Chondrocyte (in vitro differentiated cells): ENCODE measurements at regions not wholly inside any gene's neighbourhood (a gene's known extent, or its start where the extent isn't known, plus 50 kb on each side); places are given as distances from the start of the nearest gene placed in this dataset.

Experiments
- DNase-seq: peaks from one replicate; pipeline ENCODE4 v3.0.0; 2021; ENCODE audit warnings: mixed read lengths, low spot score
- H3K27ac Mint-ChIP-seq: one replicate; pipeline ENCODE4 v1.8.0; 2021; ENCODE audit warnings: mild to moderate bottlenecking, moderate library complexity, mixed read lengths; ENCODE audit not compliant: unreplicated experiment
- H3K27me3 Mint-ChIP-seq: 2 replicates; pipeline ENCODE4 v1.8.0; 2021; ENCODE audit warnings: low read depth, mixed read lengths
- H3K36me3 Mint-ChIP-seq: 2 replicates; pipeline ENCODE4 v1.8.0; 2021; ENCODE audit warnings: low read depth, mixed read lengths
- H3K4me1 Mint-ChIP-seq: 2 replicates; pipeline ENCODE4 v1.8.0; 2021; ENCODE audit warnings: low read depth, mild to moderate bottlenecking, mixed read lengths
- H3K4me3 Mint-ChIP-seq: one replicate; pipeline ENCODE4 v1.8.0; 2021; ENCODE audit warnings: mild to moderate bottlenecking, moderate library complexity, mixed read lengths; ENCODE audit not compliant: unreplicated experiment
- H3K9me3 Mint-ChIP-seq: 2 replicates; pipeline ENCODE4 v1.8.0; 2021; ENCODE audit warnings: low read depth, mixed read lengths
- TF ChIP-seq, protein P1 (sequence below): fragments of 200-600 bp; sonication (generic); IDR thresholded peaks from 2 replicates; pipeline ENCODE4 v1.5.0; 2021; ENCODE audit warnings: antibody characterized with exemption, mild to moderate bottlenecking, moderate library complexity

DNA sequence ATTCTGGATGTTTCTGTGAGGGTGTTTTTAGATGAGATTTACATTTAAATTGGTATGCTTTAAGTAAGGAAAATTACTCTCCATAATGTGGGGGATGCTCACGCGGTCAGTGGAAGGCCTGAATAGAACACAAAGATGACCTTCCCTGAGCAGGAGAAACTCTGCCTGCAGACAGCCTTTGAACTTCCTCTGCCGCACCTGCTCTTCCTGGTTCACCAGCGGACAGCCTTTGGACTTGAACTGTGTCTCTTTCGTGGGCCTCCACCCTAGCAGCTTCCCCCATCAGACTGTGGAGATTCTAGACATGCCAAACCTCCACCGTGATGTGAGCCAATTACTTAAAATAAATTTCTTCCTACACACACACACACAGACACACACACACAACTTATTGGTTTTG is 210.7 kb downstream of the EFCAB11 start:
- no peak overlapping the region for H3K4me3 Mint-ChIP-seq
- H3K9me3 Mint-ChIP-seq = peaks cover 13% of the 10 kb centered on the region
- peaks cover 9% of the 10 kb centered on the region for H3K4me1 Mint-ChIP-seq
- no peak for DNase-seq
- no peak overlapping the region for H3K27ac Mint-ChIP-seq
- TF ChIP-seq, protein P1, sequence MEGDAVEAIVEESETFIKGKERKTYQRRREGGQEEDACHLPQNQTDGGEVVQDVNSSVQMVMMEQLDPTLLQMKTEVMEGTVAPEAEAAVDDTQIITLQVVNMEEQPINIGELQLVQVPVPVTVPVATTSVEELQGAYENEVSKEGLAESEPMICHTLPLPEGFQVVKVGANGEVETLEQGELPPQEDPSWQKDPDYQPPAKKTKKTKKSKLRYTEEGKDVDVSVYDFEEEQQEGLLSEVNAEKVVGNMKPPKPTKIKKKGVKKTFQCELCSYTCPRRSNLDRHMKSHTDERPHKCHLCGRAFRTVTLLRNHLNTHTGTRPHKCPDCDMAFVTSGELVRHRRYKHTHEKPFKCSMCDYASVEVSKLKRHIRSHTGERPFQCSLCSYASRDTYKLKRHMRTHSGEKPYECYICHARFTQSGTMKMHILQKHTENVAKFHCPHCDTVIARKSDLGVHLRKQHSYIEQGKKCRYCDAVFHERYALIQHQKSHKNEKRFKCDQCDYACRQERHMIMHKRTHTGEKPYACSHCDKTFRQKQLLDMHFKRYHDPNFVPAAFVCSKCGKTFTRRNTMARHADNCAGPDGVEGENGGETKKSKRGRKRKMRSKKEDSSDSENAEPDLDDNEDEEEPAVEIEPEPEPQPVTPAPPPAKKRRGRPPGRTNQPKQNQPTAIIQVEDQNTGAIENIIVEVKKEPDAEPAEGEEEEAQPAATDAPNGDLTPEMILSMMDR = no peak
- H3K27me3 Mint-ChIP-seq = no peaks in the 10 kb centered on the region
- no peaks in the 10 kb centered on the region for H3K36me3 Mint-ChIP-seq

DNA sequence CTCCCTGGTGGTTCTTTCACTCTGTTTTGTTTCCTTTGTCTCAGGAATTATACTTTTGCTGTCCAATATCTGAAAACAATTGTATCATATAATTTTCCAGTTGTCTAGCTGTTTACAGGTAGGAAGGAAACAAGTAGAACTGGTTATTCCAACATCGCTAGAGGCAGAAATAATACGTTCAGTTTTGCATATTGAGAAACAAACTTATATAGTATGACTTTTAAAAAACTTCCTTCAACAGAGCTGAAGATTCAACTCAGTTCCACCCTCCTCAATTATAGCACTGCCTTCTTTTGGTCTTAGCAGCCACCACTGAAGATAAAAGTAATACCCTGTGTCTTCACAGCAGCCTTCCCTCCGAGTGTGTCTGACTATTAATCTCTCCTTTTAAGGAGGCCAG is 214.3 kb downstream of the EFCAB11 start:
- DNase-seq = no peak
- Mint-ChIP-seq H3K4me3 (no peak overlapping the region), H3K27me3 (no peaks in the 10 kb centered on the region), H3K4me1 (no peaks in the 10 kb centered on the region), H3K27ac (no peak overlapping the region), H3K36me3 (no peaks in the 10 kb centered on the region), H3K9me3 (peaks cover 4% of the 10 kb centered on the region)
- TF ChIP-seq, protein P1 = no peak

DNA sequence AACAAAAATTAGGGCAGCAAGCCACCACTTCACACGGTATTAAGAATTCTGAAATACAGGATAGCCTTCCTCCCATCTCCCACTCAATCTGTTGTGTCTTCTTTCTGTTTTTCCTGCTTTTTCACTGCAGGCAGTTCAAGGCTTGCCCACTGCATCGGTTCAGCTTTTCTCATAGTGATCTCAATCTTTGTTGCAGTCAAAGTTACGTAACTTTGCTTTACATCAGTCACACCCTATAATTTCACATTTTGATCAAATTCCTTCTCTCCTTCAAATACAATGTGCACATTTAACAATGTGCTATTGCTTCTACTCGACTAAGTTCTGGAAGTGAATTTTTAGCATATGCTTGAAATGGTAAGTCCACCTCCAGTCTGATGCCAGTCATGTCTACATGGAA is 217.6 kb downstream of the EFCAB11 start:
- H3K9me3 Mint-ChIP-seq = peaks cover 22% of the 10 kb centered on the region
- no peak overlapping the region for H3K4me3 Mint-ChIP-seq
- TF ChIP-seq, protein P1 = no peak
- H3K27me3 Mint-ChIP-seq = no peaks in the 10 kb centered on the region
- DNase-seq = no peak
- H3K27ac Mint-ChIP-seq = no peak overlapping the region
- no peaks in the 10 kb centered on the region for H3K4me1 Mint-ChIP-seq
- no peaks in the 10 kb centered on the region for H3K36me3 Mint-ChIP-seq

DNA sequence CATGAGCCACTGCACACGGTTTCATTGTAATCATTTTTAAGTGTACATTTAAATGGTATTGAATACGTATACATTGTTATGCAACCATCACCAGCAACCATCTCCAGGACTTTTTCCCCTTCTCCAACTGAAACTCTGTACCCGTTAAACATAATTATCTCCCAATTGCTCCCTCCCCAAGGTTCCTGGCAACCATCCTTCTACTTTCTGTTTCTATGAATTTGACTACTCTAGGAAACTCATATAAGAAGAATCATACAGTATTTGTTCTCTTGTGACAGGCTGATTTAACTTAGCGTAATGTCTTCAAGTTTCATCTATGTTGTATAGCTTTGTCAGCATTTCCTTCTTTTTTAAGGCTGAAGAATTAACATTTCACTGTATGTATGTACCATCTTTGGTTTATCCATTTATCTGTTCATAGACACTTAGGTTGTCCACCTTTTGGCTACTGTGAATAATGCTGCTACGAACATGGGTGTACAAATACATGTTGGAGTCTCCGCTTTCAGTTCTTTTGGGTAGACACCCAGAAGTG is 223.1 kb downstream of the EFCAB11 start:
- no peak for DNase-seq
- peaks cover 22% of the 10 kb centered on the region for H3K9me3 Mint-ChIP-seq
- no peaks in the 10 kb centered on the region for H3K27me3 Mint-ChIP-seq
- TF ChIP-seq, protein P1 = no peak
- H3K27ac Mint-ChIP-seq = no peak overlapping the region
- no peaks in the 10 kb centered on the region for H3K36me3 Mint-ChIP-seq
- H3K4me3 Mint-ChIP-seq = no peak overlapping the region
- no peaks in the 10 kb centered on the region for H3K4me1 Mint-ChIP-seq

DNA sequence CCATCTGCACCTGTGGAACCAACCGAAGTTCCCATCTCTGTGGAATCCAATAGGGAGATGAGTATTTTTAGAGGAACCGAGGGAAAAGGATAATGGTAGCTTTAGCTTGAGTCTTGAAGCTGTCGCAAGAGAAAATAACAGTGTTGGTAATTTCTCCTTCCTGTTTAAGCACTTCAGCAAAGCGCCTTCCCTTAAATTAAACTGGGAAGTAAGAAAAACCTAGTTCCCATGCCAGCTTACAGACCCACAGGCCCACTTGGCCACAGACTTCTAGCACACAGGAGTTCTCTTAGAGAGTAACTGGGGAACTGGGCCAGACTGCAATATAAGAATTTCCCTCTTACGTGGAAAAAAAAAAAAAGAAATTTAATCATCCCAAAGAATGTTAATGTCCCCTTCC is 223.8 kb downstream of the EFCAB11 start:
- TF ChIP-seq, protein P1 = no peak
- H3K9me3 Mint-ChIP-seq = peaks cover 22% of the 10 kb centered on the region
- no peak overlapping the region for H3K4me3 Mint-ChIP-seq
- H3K36me3 Mint-ChIP-seq = no peaks in the 10 kb centered on the region
- no peaks in the 10 kb centered on the region for H3K27me3 Mint-ChIP-seq
- no peak overlapping the region for H3K27ac Mint-ChIP-seq
- DNase-seq = no peak
- no peaks in the 10 kb centered on the region for H3K4me1 Mint-ChIP-seq
